ENCODE measurements at regions not wholly inside any gene's neighbourhood (a gene's known extent, or its start where the extent isn't known, plus 50 kb on each side); places are given as distances from the start of the nearest gene placed in this dataset.

DNA sequence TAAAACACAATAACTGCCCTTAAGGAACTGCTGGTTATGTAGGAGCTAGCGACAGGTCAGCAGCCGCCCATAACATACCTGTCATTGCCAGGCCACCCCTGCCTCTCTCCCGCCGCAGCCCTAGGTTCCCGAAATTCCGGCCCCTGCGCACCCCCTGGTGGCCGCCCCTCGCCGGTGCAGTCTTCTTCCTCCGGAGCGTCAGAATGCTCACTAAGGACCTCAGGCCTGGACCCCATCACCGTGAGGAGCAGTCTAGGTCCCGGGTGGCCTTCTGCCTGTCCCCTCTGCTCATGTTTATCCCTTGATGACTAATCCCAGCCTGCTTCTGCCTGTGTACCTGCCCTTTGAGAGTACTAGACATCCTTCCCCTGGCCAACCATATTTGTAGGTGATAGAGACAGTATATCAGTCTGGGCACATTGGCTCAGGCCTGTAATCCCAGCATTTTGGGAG, 115.7 kb upstream of the SLC1A4 start:
- intact Hi-C loops (cut with DNase I; ENCODE audit: low total_unique reads) (no loop called here), in situ Hi-C loops (cut with MboI; ENCODE audit: low pct_ligation_motif_present in 1 of 4, low pct_unique_long_range_greater_than_20kb in 1 of 4, low sequenced_read_pairs in 3 of 4) (loop anchor here in 1 of 4 donors (10.0 kb wide), 1 partner anchor 529 kb away; no protein-coding TSS in a partner anchor)
- H3K4me3 ChIP-seq: peak overlapping the region in 1 of 4 donors; percentile 20

GRCh38 chr2:64874593-64874992, 114.6 kb upstream of the SLC1A4 start:
- no peak for TF ChIP-seq EP300 (IDR thresholded peaks at IDR 0.05; ENCODE audit: low read depth)
- TF ChIP-seq POLR2A (IDR thresholded peaks at IDR 0.05): no peak
- TF ChIP-seq POLR2AphosphoS5 (IDR thresholded peaks at IDR 0.05): no peak
- TF ChIP-seq, protein P1, sequence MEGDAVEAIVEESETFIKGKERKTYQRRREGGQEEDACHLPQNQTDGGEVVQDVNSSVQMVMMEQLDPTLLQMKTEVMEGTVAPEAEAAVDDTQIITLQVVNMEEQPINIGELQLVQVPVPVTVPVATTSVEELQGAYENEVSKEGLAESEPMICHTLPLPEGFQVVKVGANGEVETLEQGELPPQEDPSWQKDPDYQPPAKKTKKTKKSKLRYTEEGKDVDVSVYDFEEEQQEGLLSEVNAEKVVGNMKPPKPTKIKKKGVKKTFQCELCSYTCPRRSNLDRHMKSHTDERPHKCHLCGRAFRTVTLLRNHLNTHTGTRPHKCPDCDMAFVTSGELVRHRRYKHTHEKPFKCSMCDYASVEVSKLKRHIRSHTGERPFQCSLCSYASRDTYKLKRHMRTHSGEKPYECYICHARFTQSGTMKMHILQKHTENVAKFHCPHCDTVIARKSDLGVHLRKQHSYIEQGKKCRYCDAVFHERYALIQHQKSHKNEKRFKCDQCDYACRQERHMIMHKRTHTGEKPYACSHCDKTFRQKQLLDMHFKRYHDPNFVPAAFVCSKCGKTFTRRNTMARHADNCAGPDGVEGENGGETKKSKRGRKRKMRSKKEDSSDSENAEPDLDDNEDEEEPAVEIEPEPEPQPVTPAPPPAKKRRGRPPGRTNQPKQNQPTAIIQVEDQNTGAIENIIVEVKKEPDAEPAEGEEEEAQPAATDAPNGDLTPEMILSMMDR (IDR thresholded peaks at IDR 0.05): no peak
- no peaks in the 10 kb centered on the region for H3K9me3 ChIP-seq
- peaks cover 0 to 15% (median 6%) of the 10 kb centered on the region in 4 donors for H3K4me1 ChIP-seq
- in situ Hi-C loops (cut with MboI; ENCODE audit: low pct_ligation_motif_present in 1 of 4, low pct_unique_long_range_greater_than_20kb in 1 of 4, low sequenced_read_pairs in 3 of 4): loop anchor here in 1 of 4 donors (10.0 kb wide), 1 partner anchor 530 kb away; no protein-coding TSS in a partner anchor
- WGBS, 2 donors (ENCODE audit: low coverage in 1 of 2): 64 to 88% methylated on average over 1 of the region's 1 CpG
- no peak overlapping the region for H3K27ac ChIP-seq
- H3K4me3 ChIP-seq: no peak overlapping the region
- intact Hi-C loops (cut with DNase I; ENCODE audit: low total_unique reads): no loop called here
- DNase-seq: no peak
- H3K27me3 ChIP-seq: no peaks in the 10 kb centered on the region
- H3K36me3 ChIP-seq: no peaks in the 10 kb centered on the region

More for the DNA sequence above, 115.7 kb upstream of the SLC1A4 start:
- Histone ChIP-seq H3K27ac (no peak overlapping the region), H3K36me3 (no peaks in the 10 kb centered on the region), H3K9me3 (no peaks in the 10 kb centered on the region), H3K27me3 (no peaks in the 10 kb centered on the region), H3K4me1 (peaks cover 0 to 15% (median 6%) of the 10 kb centered on the region in 4 donors)
- TF ChIP-seq, protein P1 (IDR thresholded peaks at IDR 0.05): peak; percentile 92 to 97 (median 95)
- TF ChIP-seq POLR2A (IDR thresholded peaks at IDR 0.05) (no peak), EP300 (IDR thresholded peaks at IDR 0.05; ENCODE audit: low read depth) (no peak), POLR2AphosphoS5 (IDR thresholded peaks at IDR 0.05) (no peak)
- WGBS, 2 donors (ENCODE audit: low coverage in 1 of 2): 2% methylated on average over 14 of the region's 14 CpGs; no CpG with 5 or more reads in 1 of the 2 donors
- peak; percentile 84 for DNase-seq

DNA sequence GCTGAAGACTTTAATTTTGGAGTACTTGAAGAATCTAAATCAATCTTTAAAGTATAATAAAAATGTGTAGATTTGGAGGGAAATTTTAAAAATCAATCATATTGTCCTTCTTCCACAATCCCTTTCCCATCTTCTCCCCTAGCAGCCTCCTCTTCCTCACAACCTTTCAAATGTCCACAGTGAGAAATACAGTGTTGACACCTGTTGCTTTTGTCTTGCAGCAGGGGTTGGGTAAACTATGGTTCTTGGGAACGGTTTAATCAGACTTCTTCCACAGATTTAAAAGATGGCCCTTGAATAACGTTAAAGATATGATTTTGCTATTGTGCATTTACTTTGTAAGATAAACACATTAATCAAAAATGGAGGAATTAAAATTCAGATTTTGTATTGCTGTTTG, 113.8 kb upstream of the SLC1A4 start:
- DNase-seq: no peak

DNA sequence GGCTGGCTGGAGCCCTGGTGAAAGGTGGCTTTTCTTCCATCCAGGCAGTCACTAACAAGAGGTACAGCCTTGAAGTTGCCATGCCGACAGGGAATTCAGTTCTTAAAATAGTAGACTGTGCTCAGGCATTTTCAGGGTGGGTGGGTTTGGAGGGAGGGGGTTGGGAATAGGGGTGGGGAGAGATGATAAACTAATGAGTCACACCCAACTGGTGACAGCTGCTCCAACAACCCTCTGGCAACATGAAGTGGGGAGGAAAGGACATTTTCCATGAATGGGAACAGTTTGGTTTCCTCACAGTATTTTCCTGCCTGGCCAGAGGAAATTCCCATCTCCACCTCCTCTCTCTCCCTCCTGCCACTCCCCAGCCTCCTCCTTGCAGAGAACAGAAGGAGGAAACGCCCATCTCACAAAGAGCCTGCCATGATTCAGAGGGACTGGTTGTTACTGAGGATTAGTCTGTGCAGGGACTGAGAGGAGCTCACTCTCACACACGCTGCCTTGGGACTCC, 113.0 kb upstream of the SLC1A4 start:
- H3K27me3 ChIP-seq: no peaks in the 10 kb centered on the region
- peak; percentile 50 for DNase-seq
- 29% methylated on average over 3 of the region's 3 CpGs; no CpG with 5 or more reads in 1 of the 2 donors for WGBS, 2 donors (ENCODE audit: low coverage in 1 of 2)
- peak overlapping the region in 1 of 4 donors; percentile 7 for H3K27ac ChIP-seq
- intact Hi-C loops (cut with DNase I; ENCODE audit: low total_unique reads) (no loop called here), in situ Hi-C loops (cut with MboI; ENCODE audit: low pct_ligation_motif_present in 1 of 4, low pct_unique_long_range_greater_than_20kb in 1 of 4, low sequenced_read_pairs in 3 of 4) (loop anchor here (10.0 to 25.0 kb wide), 4 partner anchors 531 to 839 kb away; no protein-coding TSS in a partner anchor)
- peaks cover 0 to 15% (median 6%) of the 10 kb centered on the region in 4 donors for H3K4me1 ChIP-seq
- no peak overlapping the region for H3K4me3 ChIP-seq
- TF ChIP-seq POLR2AphosphoS5 (IDR thresholded peaks at IDR 0.05): no peak
- TF ChIP-seq, protein P1 (IDR thresholded peaks at IDR 0.05): no peak
- TF ChIP-seq EP300 (IDR thresholded peaks at IDR 0.05; ENCODE audit: low read depth): no peak
- no peak for TF ChIP-seq POLR2A (IDR thresholded peaks at IDR 0.05)
- no peaks in the 10 kb centered on the region for H3K9me3 ChIP-seq
- no peaks in the 10 kb centered on the region for H3K36me3 ChIP-seq

More for the DNA sequence above, 113.8 kb upstream of the SLC1A4 start:
- no peak overlapping the region for H3K27ac ChIP-seq
- 59 to 74% methylated on average over 2 of the region's 2 CpGs for WGBS, 2 donors (ENCODE audit: low coverage in 1 of 2)
- no peaks in the 10 kb centered on the region for H3K9me3 ChIP-seq
- H3K36me3 ChIP-seq: no peaks in the 10 kb centered on the region
- H3K4me3 ChIP-seq: no peak overlapping the region
- intact Hi-C loops (cut with DNase I; ENCODE audit: low total_unique reads): no loop called here
- H3K27me3 ChIP-seq: no peaks in the 10 kb centered on the region
- in situ Hi-C loops (cut with MboI; ENCODE audit: low pct_ligation_motif_present in 1 of 4, low pct_unique_long_range_greater_than_20kb in 1 of 4, low sequenced_read_pairs in 3 of 4): loop anchor here (10.0 to 25.0 kb wide), 4 partner anchors 531 to 838 kb away; no protein-coding TSS in a partner anchor
- H3K4me1 ChIP-seq: peaks cover 0 to 15% (median 6%) of the 10 kb centered on the region in 4 donors
- TF ChIP-seq, protein P1 (IDR thresholded peaks at IDR 0.05): no peak
- TF ChIP-seq POLR2AphosphoS5 (IDR thresholded peaks at IDR 0.05) (no peak), EP300 (IDR thresholded peaks at IDR 0.05; ENCODE audit: low read depth) (no peak), POLR2A (IDR thresholded peaks at IDR 0.05) (no peak)

Data from transverse colon (tissue), 4 donors.